ENCODE measurements at regions not wholly inside any gene's neighbourhood (a gene's known extent, or its start where the extent isn't known, plus 50 kb on each side); places are given as distances from the start of the nearest gene placed in this dataset.
"Not testable (repeated sequence)": the region's sequence is repeated elsewhere in the genome, so short reads cannot be mapped to it uniquely, and the experiment has no call there.

DNA sequence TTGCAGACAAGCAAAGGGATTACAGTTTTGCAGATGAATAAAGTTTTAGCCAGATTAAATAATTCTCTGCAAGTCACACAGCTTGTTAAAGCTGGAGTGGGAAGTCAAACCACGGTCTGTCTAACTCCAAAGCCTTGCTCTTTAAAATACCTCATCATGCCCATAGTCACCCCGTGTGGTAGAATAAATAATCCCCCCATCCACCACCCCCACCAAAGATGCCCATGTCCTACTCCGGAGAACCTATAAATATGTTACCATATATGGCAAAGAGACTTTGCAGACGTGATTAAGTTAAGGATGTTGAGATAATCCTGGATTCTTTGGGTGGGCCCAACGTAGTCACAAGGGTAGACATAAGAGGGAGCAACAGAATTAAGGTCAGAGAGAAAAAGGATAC lies 118.7 kb downstream of the BEND2 start:
- Mint-ChIP-seq H3K4me1 (ENCODE audit: low read depth) (no peaks in the 10 kb centered on the region), H3K27me3 (ENCODE audit: low read depth) (peaks cover 23% of the 10 kb centered on the region), H3K36me3 (ENCODE audit: insufficient read depth) (no peaks in the 10 kb centered on the region), H3K4me3 (no peak overlapping the region), H3K9me3 (no peaks in the 10 kb centered on the region)
- no peak for ATAC-seq
- no peak for DNase-seq

DNA sequence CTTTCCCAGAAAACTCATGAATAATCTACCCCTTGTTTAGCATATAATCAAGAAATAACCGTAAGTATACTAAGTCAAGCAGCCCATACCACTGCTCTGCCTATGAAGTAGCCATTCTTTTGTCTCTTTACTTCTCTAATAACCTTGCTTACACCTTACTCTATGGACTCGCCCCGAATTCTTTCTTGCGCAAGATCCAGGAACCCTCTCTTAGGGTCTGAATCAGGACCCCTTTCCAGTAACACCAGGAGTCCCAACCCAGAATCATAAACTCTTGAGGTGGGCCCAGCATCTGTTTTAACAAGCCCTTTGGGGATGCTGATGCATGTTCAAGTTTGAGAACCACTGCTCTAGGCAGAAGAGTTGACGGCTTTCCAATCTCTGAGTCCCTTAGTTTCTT lies 119.6 kb downstream of the BEND2 start:
- Mint-ChIP-seq H3K36me3 (ENCODE audit: insufficient read depth) (no peaks in the 10 kb centered on the region), H3K27me3 (ENCODE audit: low read depth) (peaks cover 25% of the 10 kb centered on the region), H3K9me3 (no peaks in the 10 kb centered on the region), H3K4me1 (ENCODE audit: low read depth) (no peaks in the 10 kb centered on the region), H3K4me3 (no peak overlapping the region)
- DNase-seq (no peak), ATAC-seq (no peak)

DNA sequence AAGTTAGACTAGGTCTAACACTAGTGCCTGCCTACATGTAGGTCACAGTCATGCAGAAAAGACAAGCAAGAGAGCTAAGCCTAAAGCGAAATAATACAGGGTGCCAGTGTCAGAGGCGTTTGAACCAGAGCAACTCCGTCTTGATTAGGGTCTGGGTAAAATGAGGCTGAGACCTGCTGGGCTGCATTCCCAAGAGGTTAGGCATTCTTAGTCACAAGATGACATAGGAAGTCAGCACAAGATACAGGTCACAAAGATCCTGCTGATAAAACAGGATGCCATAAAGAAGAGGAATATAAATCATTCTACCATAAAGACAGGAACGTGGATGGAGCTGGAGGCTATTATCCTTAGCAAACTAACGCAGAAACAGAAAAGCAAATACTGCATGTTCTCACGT lies 120.9 kb downstream of the BEND2 start:
- peaks cover 25% of the 10 kb centered on the region for H3K27me3 Mint-ChIP-seq (ENCODE audit: low read depth)

GRCh38 chrX:18098763-18099162 lies 121.9 kb downstream of the BEND2 start:
- Mint-ChIP-seq H3K27me3 (ENCODE audit: low read depth) (peaks cover 25% of the 10 kb centered on the region), H3K9me3 (no peaks in the 10 kb centered on the region), H3K4me1 (ENCODE audit: low read depth) (no peaks in the 10 kb centered on the region), H3K36me3 (ENCODE audit: insufficient read depth) (no peaks in the 10 kb centered on the region), H3K4me3 (no peak overlapping the region)
- ATAC-seq: no peak
- DNase-seq: no peak

More for the DNA sequence above, 120.9 kb downstream of the BEND2 start:
- DNase-seq (no peak), ATAC-seq (no peak)
- no peaks in the 10 kb centered on the region for H3K9me3 Mint-ChIP-seq
- H3K4me3 Mint-ChIP-seq: no peak overlapping the region
- H3K4me1 Mint-ChIP-seq (ENCODE audit: low read depth): no peaks in the 10 kb centered on the region
- H3K36me3 Mint-ChIP-seq (ENCODE audit: insufficient read depth): no peaks in the 10 kb centered on the region

GRCh38 chrX:18076434-18076833 lies 144.3 kb downstream of the BEND2 start:
- Mint-ChIP-seq H3K4me3 (no peak overlapping the region), H3K9me3 (no peaks in the 10 kb centered on the region), H3K4me1 (ENCODE audit: low read depth) (no peaks in the 10 kb centered on the region), H3K36me3 (ENCODE audit: insufficient read depth) (no peaks in the 10 kb centered on the region), H3K27me3 (ENCODE audit: low read depth) (no peaks in the 10 kb centered on the region)
- ATAC-seq (no peak), DNase-seq (no peak)

- DNase-seq (no peak), ATAC-seq (no peak)
- no peaks in the 10 kb centered on the region for H3K36me3 Mint-ChIP-seq (ENCODE audit: insufficient read depth)
- no peaks in the 10 kb centered on the region for H3K9me3 Mint-ChIP-seq
- no peak overlapping the region for H3K4me3 Mint-ChIP-seq
- H3K27me3 Mint-ChIP-seq (ENCODE audit: low read depth): no peaks in the 10 kb centered on the region
- H3K4me1 Mint-ChIP-seq (ENCODE audit: low read depth): no peaks in the 10 kb centered on the region
Measured at GRCh38 chrX:18075603-18076002, 145.1 kb downstream of the BEND2 start.

DNA sequence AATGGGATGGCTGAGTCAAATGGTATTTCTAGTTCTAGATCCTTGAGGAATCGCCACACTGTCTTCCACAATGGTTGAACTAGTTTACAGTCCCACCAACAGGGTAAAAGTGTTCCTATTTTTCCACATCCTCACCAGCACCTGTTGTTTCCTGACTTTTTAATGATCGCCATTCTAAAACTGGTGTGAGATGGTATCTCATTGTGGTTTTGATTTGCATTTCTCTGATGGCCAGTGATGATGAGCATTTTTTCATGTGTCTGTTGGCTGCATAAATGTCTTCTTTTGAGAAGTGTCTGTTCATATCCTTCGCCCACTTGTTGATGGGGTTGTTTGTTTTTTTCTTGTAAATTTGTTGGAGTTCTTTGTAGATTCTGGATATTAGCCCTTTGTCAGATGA lies 152.6 kb downstream of the BEND2 start:
- not testable (repeated sequence) for H3K4me1 Mint-ChIP-seq (ENCODE audit: low read depth); H3K4me3 Mint-ChIP-seq; H3K27me3 Mint-ChIP-seq (ENCODE audit: low read depth); DNase-seq; H3K9me3 Mint-ChIP-seq; H3K36me3 Mint-ChIP-seq (ENCODE audit: insufficient read depth); ATAC-seq

- ATAC-seq (no peak), DNase-seq (no peak)
- H3K9me3 Mint-ChIP-seq: no peaks in the 10 kb centered on the region
- no peak overlapping the region for H3K4me3 Mint-ChIP-seq
- no peaks in the 10 kb centered on the region for H3K36me3 Mint-ChIP-seq (ENCODE audit: insufficient read depth)
- H3K27me3 Mint-ChIP-seq (ENCODE audit: low read depth): no peaks in the 10 kb centered on the region
- no peaks in the 10 kb centered on the region for H3K4me1 Mint-ChIP-seq (ENCODE audit: low read depth)
Measured at GRCh38 chrX:18065956-18066355, 154.7 kb downstream of the BEND2 start.

DNA sequence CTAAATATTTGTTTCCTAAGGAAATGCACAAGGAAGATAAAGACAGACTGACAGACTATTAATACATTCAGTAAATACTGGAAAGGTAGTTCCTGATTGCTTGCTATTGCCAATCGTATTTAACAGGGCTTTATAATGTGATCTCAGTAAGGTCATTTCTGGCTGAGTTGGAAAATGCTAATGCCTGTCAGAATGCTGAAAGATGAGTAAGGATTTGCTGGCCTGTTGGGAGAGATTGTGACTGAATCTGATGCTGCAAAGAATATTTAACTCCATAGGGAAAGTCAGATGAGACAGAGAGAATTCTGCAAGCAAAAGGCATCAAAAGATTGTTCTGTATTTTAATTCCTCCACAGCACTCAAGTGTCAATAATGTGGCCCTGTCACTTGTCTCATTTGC lies 169.0 kb downstream of the BEND2 start:
- Mint-ChIP-seq H3K4me1 (ENCODE audit: low read depth) (no peaks in the 10 kb centered on the region), H3K36me3 (ENCODE audit: insufficient read depth) (no peaks in the 10 kb centered on the region), H3K4me3 (no peak overlapping the region), H3K9me3 (peaks cover 4% of the 10 kb centered on the region), H3K27me3 (ENCODE audit: low read depth) (no peaks in the 10 kb centered on the region)
- no peak for ATAC-seq
- DNase-seq: no peak

GRCh38 chrX:18047491-18047890 lies 173.2 kb downstream of the BEND2 start:
- H3K9me3 Mint-ChIP-seq: peaks cover 4% of the 10 kb centered on the region
- ATAC-seq (no peak), DNase-seq (no peak)
- no peaks in the 10 kb centered on the region for H3K4me1 Mint-ChIP-seq (ENCODE audit: low read depth)
- no peak overlapping the region for H3K4me3 Mint-ChIP-seq
- H3K27me3 Mint-ChIP-seq (ENCODE audit: low read depth): no peaks in the 10 kb centered on the region
- H3K36me3 Mint-ChIP-seq (ENCODE audit: insufficient read depth): no peaks in the 10 kb centered on the region

GRCh38 chrX:18045436-18045835 lies 175.2 kb downstream of the BEND2 start:
- no peaks in the 10 kb centered on the region for H3K36me3 Mint-ChIP-seq (ENCODE audit: insufficient read depth)
- H3K27me3 Mint-ChIP-seq (ENCODE audit: low read depth): no peaks in the 10 kb centered on the region
- peaks cover 4% of the 10 kb centered on the region for H3K9me3 Mint-ChIP-seq
- H3K4me3 Mint-ChIP-seq: no peak overlapping the region
- ATAC-seq (no peak), DNase-seq (no peak)
- no peaks in the 10 kb centered on the region for H3K4me1 Mint-ChIP-seq (ENCODE audit: low read depth)

GRCh38 chrX:18042776-18043175 lies 177.9 kb downstream of the BEND2 start:
- H3K9me3 Mint-ChIP-seq: no peaks in the 10 kb centered on the region
- DNase-seq (no peak), ATAC-seq (no peak)
- H3K4me3 Mint-ChIP-seq: no peak overlapping the region
- H3K36me3 Mint-ChIP-seq (ENCODE audit: insufficient read depth): no peaks in the 10 kb centered on the region
- no peaks in the 10 kb centered on the region for H3K4me1 Mint-ChIP-seq (ENCODE audit: low read depth)
- H3K27me3 Mint-ChIP-seq (ENCODE audit: low read depth): no peaks in the 10 kb centered on the region

DNA sequence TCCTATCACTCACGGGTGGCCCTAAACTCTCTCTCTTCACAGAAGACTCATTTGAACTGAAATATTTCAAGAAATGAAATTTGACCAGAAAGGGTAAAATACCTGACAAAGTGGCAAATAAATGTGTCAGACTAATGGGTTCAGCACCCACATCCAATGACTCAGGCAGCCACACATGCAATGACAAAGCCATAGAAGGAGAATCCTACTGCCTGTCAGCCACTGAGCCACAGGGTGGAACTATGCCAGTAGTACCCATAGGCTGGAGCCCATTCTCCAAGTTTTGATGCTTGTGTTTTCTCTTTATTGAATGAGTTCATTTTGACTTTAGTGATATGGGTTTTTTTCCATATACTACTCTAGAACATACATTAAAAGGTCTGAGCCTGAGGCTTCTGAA lies 179.0 kb downstream of the BEND2 start:
- Mint-ChIP-seq H3K9me3 (no peaks in the 10 kb centered on the region), H3K27me3 (ENCODE audit: low read depth) (no peaks in the 10 kb centered on the region), H3K4me3 (no peak overlapping the region), H3K4me1 (ENCODE audit: low read depth) (no peaks in the 10 kb centered on the region), H3K36me3 (ENCODE audit: insufficient read depth) (no peaks in the 10 kb centered on the region)
- DNase-seq (no peak), ATAC-seq (no peak)

- Mint-ChIP-seq H3K4me3 (no peak overlapping the region), H3K9me3 (no peaks in the 10 kb centered on the region)
- ATAC-seq: no peak
Measured at GRCh38 chrX:18039023-18039422, 177.9 kb upstream of the RAI2 start.

GRCh38 chrX:18036394-18036793 lies 175.3 kb upstream of the RAI2 start:
- ATAC-seq (no peak), DNase-seq (no peak)
- Mint-ChIP-seq H3K9me3 (no peaks in the 10 kb centered on the region), H3K27me3 (ENCODE audit: low read depth) (no peaks in the 10 kb centered on the region), H3K36me3 (ENCODE audit: insufficient read depth) (no peaks in the 10 kb centered on the region), H3K4me1 (ENCODE audit: low read depth) (no peaks in the 10 kb centered on the region), H3K4me3 (no peak overlapping the region)

More at GRCh38 chrX:18039023-18039422, 177.9 kb upstream of the RAI2 start:
- Mint-ChIP-seq H3K4me1 (ENCODE audit: low read depth) (no peaks in the 10 kb centered on the region), H3K36me3 (ENCODE audit: insufficient read depth) (no peaks in the 10 kb centered on the region), H3K27me3 (ENCODE audit: low read depth) (no peaks in the 10 kb centered on the region)
- DNase-seq: no peak

- no peaks in the 10 kb centered on the region for H3K36me3 Mint-ChIP-seq (ENCODE audit: insufficient read depth)
- H3K27me3 Mint-ChIP-seq (ENCODE audit: low read depth): no peaks in the 10 kb centered on the region
- ATAC-seq (no peak), DNase-seq (no peak)
- H3K4me3 Mint-ChIP-seq: no peak overlapping the region
- H3K9me3 Mint-ChIP-seq: peaks cover 5% of the 10 kb centered on the region
- H3K4me1 Mint-ChIP-seq (ENCODE audit: low read depth): no peaks in the 10 kb centered on the region
Measured at GRCh38 chrX:18034945-18035344, 173.8 kb upstream of the RAI2 start.
